ENCODE measurements at regions not wholly inside any gene's neighbourhood (a gene's known extent, or its start where the extent isn't known, plus 50 kb on each side); places are given as distances from the start of the nearest gene placed in this dataset.

- TF ChIP-seq CTCF (IDR thresholded peaks at IDR 0.05) (no peak), POLR2AphosphoS5 (IDR thresholded peaks at IDR 0.05) (no peak), POLR2A (IDR thresholded peaks at IDR 0.05; ENCODE audit: low read depth) (no peak), EP300 (IDR thresholded peaks at IDR 0.05) (no peak)
Measured at GRCh38 chr2:167651406-167652151, 595.8 kb downstream of the STK39 start.

All from esophagus muscularis mucosa (tissue), 4 donors.